HepG2 (cell line): ENCODE measurements at regions not wholly inside any gene's neighbourhood (a gene's known extent, or its start where the extent isn't known, plus 50 kb on each side); places are given as distances from the start of the nearest gene placed in this dataset.

Experiments
- ATAC-seq: fragments of 200-7000 bp; cut with Tn5 transposase; 3 replicates; pipeline ENCODE4 v1.9.1; 2020; ENCODE audit warnings: mild to moderate bottlenecking, moderate library complexity
- BruUV-seq: library from RNA; stranded (reverse); fragments of 400-500 nt; replicated peaks from 2 replicates; lab custom pipeline; 2021; lab: Mats Ljungman, UMichigan
- CTCF ChIA-PET: fragments of 300-600 bp; formaldehyde crosslinking; extraction: SDS; loops from one replicate; lab custom pipeline; 2021; ENCODE audit warnings: low total read pairs, inconsistent platforms, low intra/inter-chr PET ratio; lab: Yijun Ruan, JAX
- POLR2A ChIA-PET: fragments of 350-600 bp; sonication (Branson Sonifier 250); formaldehyde crosslinking; loops from one replicate; lab custom pipeline; 2020; ENCODE audit warnings: antibody characterized with exemption, inconsistent platforms; lab: Yijun Ruan, JAX
- DNase-seq: peaks from one replicate; pipeline ENCODE4 v3.0.0-alpha.2; 2015; ENCODE audit warnings: low spot score
- FAIRE-seq: peaks from 3 replicates; lab custom pipeline; 2011; peaks lifted over from hg19 to GRCh38; lab: Jason Lieb, UNC
- H2AFZ ChIP-seq: one replicate; pipeline ENCODE4 v1.6.1; 2011; ENCODE audit warnings: low read length, inconsistent platforms
- H3K27ac ChIP-seq: fragments of 300-600 bp; 3 replicates; pipeline ENCODE4 v1.8.0; 2011; ENCODE audit warnings: mixed run types, mild to moderate bottlenecking, mixed read lengths, low read length, inconsistent platforms; ENCODE audit not compliant: insufficient read depth; ENCODE audit errors: extremely low read length
- H3K27me3 ChIP-seq, 2 experiments: fragments of 200-600 bp in 1 of 2; 2 replicates in 1 of 2; 3 replicates in 1 of 2; pipeline versions ENCODE4 v1.6.0 to v1.8.0; 2011; ENCODE audit warnings: low read length in 2 of 2, mild to moderate bottlenecking in 2 of 2, moderate library complexity in 2 of 2, inconsistent platforms in 1 of 2; ENCODE audit not compliant: insufficient read depth in 2 of 2, control insufficient read depth in 1 of 2
- H3K36me3 ChIP-seq, 2 experiments: fragments of 200-600 bp in 1 of 2; replicated peaks in 1 of 2; 2 replicates in 1 of 2; 3 replicates in 1 of 2; pipeline versions ENCODE4 v1.5.1 to v1.8.0; 2011; ENCODE audit warnings: low read length in 2 of 2, inconsistent platforms in 1 of 2; ENCODE audit not compliant: insufficient read depth in 2 of 2, control insufficient read depth in 1 of 2
- H3K4me1 ChIP-seq: 2 replicates; pipeline ENCODE4 v1.5.1; 2012; ENCODE audit warnings: low read length, inconsistent platforms; ENCODE audit not compliant: insufficient read depth
- H3K4me2 ChIP-seq: 2 replicates; pipeline ENCODE4 v1.6.0; 2011; ENCODE audit warnings: low read depth, low read length, inconsistent platforms
- H3K4me3 ChIP-seq, 3 experiments: fragments of 200-600 bp in 1 of 3; sonication (generic), shearing (Covaris generic) in 1 of 3; replicated peaks in 1 of 3; 2 replicates each; pipeline ENCODE4 v1.5.1; 2011 to 2016; ENCODE audit warnings: low read length in 3 of 3, inconsistent platforms in 2 of 3, low read depth in 2 of 3, mild to moderate bottlenecking in 2 of 3, control low read depth in 1 of 3, mixed read lengths in 1 of 3; ENCODE audit not compliant: insufficient read depth in 1 of 3
- H3K79me2 ChIP-seq: one replicate; pipeline ENCODE4 v1.6.1; 2011; ENCODE audit warnings: low read length, inconsistent platforms; ENCODE audit not compliant: insufficient read depth
- H3K9ac ChIP-seq: 2 replicates; pipeline ENCODE4 v1.6.0; 2011; ENCODE audit warnings: mild to moderate bottlenecking, low read depth, low read length, inconsistent platforms; ENCODE audit not compliant: insufficient read depth
- H3K9me3 ChIP-seq: 2 replicates; pipeline ENCODE4 v1.5.1; 2012; ENCODE audit warnings: mild to moderate bottlenecking, low read length
- H4K20me1 ChIP-seq: 2 replicates; pipeline ENCODE4 v1.6.0; 2011; ENCODE audit warnings: inconsistent platforms, mild to moderate bottlenecking, low read length, moderate library complexity; ENCODE audit not compliant: insufficient read depth
- HHEX ChIP-seq: IDR thresholded peaks from 2 replicates; pipeline ENCODE4 v1.6.1; 2016; ENCODE audit warnings: control low read depth
- KIAA2018 ChIP-seq: sonication (generic); formaldehyde crosslinking; IDR thresholded peaks from 2 replicates; pipeline ENCODE4 v1.5.0; 2020; ENCODE audit warnings: mild to moderate bottlenecking, missing genetic modification reagents, borderline replicate concordance
- MXD4 ChIP-seq: IDR thresholded peaks from 2 replicates; pipeline ENCODE4 v1.6.1; 2016; ENCODE audit warnings: mild to moderate bottlenecking, missing biosample characterization, missing genetic modification reagents
- PTBP1 ChIP-seq: fragments of 200-400 bp; formaldehyde crosslinking; IDR thresholded peaks from 2 replicates; pipeline ENCODE4 v1.6.1; 2018; ENCODE audit warnings: low read length, low read depth; ENCODE audit not compliant: poor library complexity, severe bottlenecking
- REPIN1 ChIP-seq: sonication (generic); formaldehyde crosslinking; IDR thresholded peaks from 2 replicates; pipeline ENCODE4 v1.8.0; 2022; ENCODE audit warnings: missing genetic modification reagents, low read depth, mild to moderate bottlenecking, borderline replicate concordance
- SKIL ChIP-seq: sonication (generic); formaldehyde crosslinking; IDR thresholded peaks from 2 replicates; pipeline ENCODE4 v1.8.0; 2022; ENCODE audit warnings: missing genetic modification reagents, mild to moderate bottlenecking, moderate library complexity, borderline replicate concordance
- SP140L ChIP-seq: sonication (generic); formaldehyde crosslinking; IDR thresholded peaks from 2 replicates; pipeline ENCODE4 v1.4.0; 2020; ENCODE audit warnings: missing genetic modification reagents, borderline replicate concordance
- SPEN ChIP-seq: sonication (generic); formaldehyde crosslinking; IDR thresholded peaks from 2 replicates; pipeline ENCODE4 v1.5.1; 2020; ENCODE audit warnings: low read depth, mild to moderate bottlenecking, missing genetic modification reagents
- ZFP91 ChIP-seq: sonication (generic); formaldehyde crosslinking; IDR thresholded peaks from 2 replicates; pipeline ENCODE4 v1.9.0; 2022; ENCODE audit warnings: missing genetic modification reagents, mild to moderate bottlenecking, borderline replicate concordance
- ZNF331 ChIP-seq: sonication (generic); formaldehyde crosslinking; IDR thresholded peaks from 2 replicates; pipeline ENCODE4 v1.4.0; 2020; ENCODE audit warnings: missing genetic modification reagents
- ZNF558 ChIP-seq: sonication (generic); formaldehyde crosslinking; IDR thresholded peaks from 2 replicates; pipeline ENCODE4 v1.9.0; 2022; ENCODE audit warnings: mild to moderate bottlenecking, missing genetic modification reagents, borderline replicate concordance
- ZNF577 ChIP-seq: sonication (generic); formaldehyde crosslinking; IDR thresholded peaks from 2 replicates; pipeline ENCODE4 v1.4.0; 2020; ENCODE audit warnings: mild to moderate bottlenecking, low read depth, missing genetic modification reagents, borderline replicate concordance
- ZNF891 ChIP-seq: sonication (generic); formaldehyde crosslinking; IDR thresholded peaks from 2 replicates; pipeline ENCODE4 v1.5.0; 2020; ENCODE audit warnings: mild to moderate bottlenecking, missing genetic modification reagents
- WGBS: methylation state at CpG from one replicate; pipeline ENCODE4 v1.1.6; 2017; ENCODE audit warnings: low lambda C conversion rate; 5-methylcytosine and 5-hydroxymethylcytosine counted together
- in situ Hi-C: cut with HindIII; loops from 2 replicates; pipeline ENCODE4 v1.10.0; 2017; ENCODE audit warnings: low pct_unique_long_range_greater_than_20kb; ENCODE audit not compliant: extremely low pct_ligation_motif_present
- intact Hi-C: fragments of 100-400 bp; cut with micrococcal nuclease; formaldehyde crosslinking; loops from one replicate; pipeline ENCODE4 v1.10.0; 2022; ENCODE audit not compliant: unreplicated experiment

- Histone ChIP-seq H3K9ac (no peak overlapping the region), H3K4me3 (no peak overlapping the region), H3K9me3 (peaks cover 3% of the 10 kb centered on the region; the same call in 1 of the 2 replicates), H4K20me1 (no peaks in the 10 kb centered on the region), H3K36me3 (no peaks in the 10 kb centered on the region), H3K27me3 (no peaks in the 10 kb centered on the region), H3K4me1 (peaks cover 18% of the 10 kb centered on the region; the same call in 1 of the 2 replicates), H2AFZ (no peak overlapping the region), H3K79me2 (no peaks in the 10 kb centered on the region), H3K27ac (no peak overlapping the region), H3K4me2 (no peak overlapping the region)
- 76% methylated on average over 5 of the region's 5 CpGs for WGBS
- no peak for FAIRE-seq
- no peak for DNase-seq
- ATAC-seq = no peak
- no TSS peak for BruUV-seq
- intact Hi-C loops (no loop called here), in situ Hi-C loops (loop anchor here (5.0 to 25.0 kb wide), 4 partner anchors 279 to 1094 kb away; partner anchors contain the start of gene SALL4)
- ChIA-PET POLR2A (no interaction called here), CTCF (no interaction called here)
- no peak for TF ChIP-seq MXD4
- no peak for TF ChIP-seq ZNF558 (CRISPR knock-in tag)
- no peak for TF ChIP-seq ZNF577 (CRISPR knock-in tag)
- no peak for TF ChIP-seq ZFP91 (CRISPR knock-in tag)
- TF ChIP-seq SP140L (CRISPR knock-in tag) = no peak
- TF ChIP-seq REPIN1 = no peak
- TF ChIP-seq SKIL (CRISPR knock-in tag) = no peak
- TF ChIP-seq KIAA2018 (CRISPR knock-in tag) = no peak
- no peak for TF ChIP-seq HHEX (CRISPR knock-in tag)
- no peak for TF ChIP-seq ZNF331 (CRISPR knock-in tag)
- TF ChIP-seq ZNF891 (CRISPR knock-in tag) = no peak
- TF ChIP-seq PTBP1 = no peak
- no peak for TF ChIP-seq SPEN (CRISPR knock-in tag)
Observed at GRCh38 chr20:52081066-52081465, 110.5 kb downstream of the ZFP64 start.
